Stomach (tissue), 8 donors: ENCODE measurements at regions not wholly inside any gene's neighbourhood (a gene's known extent, or its start where the extent isn't known, plus 50 kb on each side); places are given as distances from the start of the nearest gene placed in this dataset.

Source experiments
- DNase-seq, 2 donors: peaks; one replicate each; pipeline versions ENCODE4 v3.0.0 to v3.0.0-alpha.2; 2013 to 2019
- H3K27ac ChIP-seq, 5 donors: fragments of 200-600 bp in 4 of 5; sonication (generic) in 4 of 5; one replicate each; pipeline ENCODE4 v1.5.1; 2013 to 2019; ENCODE audit warnings: mild to moderate bottlenecking in 1 of 5, moderate library complexity in 1 of 5
- H3K27me3 ChIP-seq, 3 donors: fragments of 200-600 bp; sonication (generic); one replicate each; pipeline ENCODE4 v1.5.1; 2017 to 2019; ENCODE audit warnings: mixed run types in 1 of 3
- H3K36me3 ChIP-seq, 4 donors: fragments of 200-600 bp; sonication (generic); 1 replicate in 3 of 4; 2 replicates in 1 of 4; pipeline ENCODE4 v1.5.1; 2016 to 2019
- H3K4me1 ChIP-seq, 4 donors: fragments of 200-600 bp; sonication (generic); one replicate each; pipeline ENCODE4 v1.5.1; 2016 to 2019
- H3K4me3 ChIP-seq, 4 donors: fragments of 200-600 bp; sonication (generic) in 3 of 4; one replicate each; pipeline ENCODE4 v1.5.1; 2016 to 2019; ENCODE audit warnings: mild to moderate bottlenecking in 1 of 4
- H3K9me3 ChIP-seq, 4 donors: fragments of 200-600 bp; sonication (generic); one replicate each; pipeline ENCODE4 v1.5.1; 2016 to 2019
- CTCF ChIP-seq, 7 experiments: fragments of 450-650 bp in 4 of 7; fragments of 200-600 bp in 3 of 7; sonication (generic) in 3 of 7; IDR thresholded peaks; one replicate each; pipeline ENCODE4 v1.5.1; 2016 to 2019; ENCODE audit warnings: antibody characterized with exemption in 7 of 7, control low read depth in 2 of 7, mild to moderate bottlenecking in 1 of 7
- EP300 ChIP-seq: sonication (generic); formaldehyde crosslinking; IDR thresholded peaks from one replicate; pipeline ENCODE4 v1.6.1; 2017; ENCODE audit warnings: antibody characterized with exemption
- POLR2A ChIP-seq, 4 donors: fragments of 450-650 bp; IDR thresholded peaks; one replicate each; pipeline ENCODE4 v1.6.1; 2016; ENCODE audit warnings: antibody characterized with exemption in 4 of 4, control low read depth in 2 of 4, mild to moderate bottlenecking in 1 of 4, moderate library complexity in 1 of 4
- POLR2AphosphoS5 ChIP-seq, 3 donors: sonication (generic); formaldehyde crosslinking; IDR thresholded peaks; one replicate each; pipeline ENCODE4 v1.6.1; 2016; ENCODE audit warnings: antibody characterized with exemption in 3 of 3
- WGBS, 5 donors: extraction: QIAGEN DNeasy Blood & Tissue Kit in 3 of 5; methylation state at CpG; one replicate each; pipeline versions ENCODE4 v1.1.5 to v1.1.7; 2013 to 2018; 5-methylcytosine and 5-hydroxymethylcytosine counted together
- intact Hi-C: fragments of 100-400 bp; cut with DNase I; formaldehyde crosslinking; loops from one replicate; pipeline ENCODE4 v1.15.1; 2023; ENCODE audit warnings: low total_unique reads
- donor health status: healthy with polysubstance abuse.
- donor health status: Bipolar disorder and iron deficiency.
- donor health status: healthy.

- Histone ChIP-seq H3K27me3 (no peaks in the 10 kb centered on the region), H3K4me3 (no peak overlapping the region), H3K27ac (no peak overlapping the region), H3K36me3 (no peaks in the 10 kb centered on the region), H3K9me3 (no peaks in the 10 kb centered on the region), H3K4me1 (no peaks in the 10 kb centered on the region)
- TF ChIP-seq CTCF (IDR thresholded peaks at IDR 0.05) (no peak), POLR2A (IDR thresholded peaks at IDR 0.05) (no peak), EP300 (no peak), POLR2AphosphoS5 (IDR thresholded peaks at IDR 0.05) (no peak)
- 61 to 84% (median 70%) methylated on average over 1 of the region's 1 CpG for WGBS, 5 donors
- DNase-seq, result no peak
- intact Hi-C loops, result no loop called here
Measured at GRCh38 chr1:217196616-217197015, 434.3 kb downstream of the GPATCH2 start.

DNA sequence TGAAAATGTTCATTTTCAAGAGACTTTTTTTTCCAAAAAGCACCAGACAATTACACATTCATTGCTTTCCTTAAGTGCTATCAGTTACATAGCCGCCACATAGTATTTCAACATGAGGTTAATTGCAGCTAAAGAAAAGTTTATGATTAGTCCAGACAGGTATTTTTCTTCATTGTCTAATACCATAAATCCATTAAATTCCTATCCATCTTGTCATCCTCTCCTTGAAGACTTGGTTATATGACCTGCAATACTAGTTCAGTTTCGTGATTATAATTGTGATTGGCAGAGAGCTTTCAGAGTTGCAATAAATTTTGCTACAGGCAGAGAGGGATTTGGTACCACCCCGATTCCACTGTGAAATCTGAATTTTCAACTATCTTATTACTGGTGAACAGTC, 437.7 kb downstream of the GPATCH2 start:
- H3K9me3 ChIP-seq, result no peaks in the 10 kb centered on the region
- TF ChIP-seq POLR2AphosphoS5 (IDR thresholded peaks at IDR 0.05) (no peak), CTCF (IDR thresholded peaks at IDR 0.05) (no peak), POLR2A (IDR thresholded peaks at IDR 0.05) (no peak), EP300 (no peak)

GRCh38 chr1:217191441-217191840, 439.4 kb downstream of the GPATCH2 start:
- intact Hi-C loops, result no loop called here
- 66 to 82% (median 79%) methylated on average over 2 of the region's 2 CpGs for WGBS, 5 donors
- no peak for TF ChIP-seq POLR2A (IDR thresholded peaks at IDR 0.05)
- TF ChIP-seq POLR2AphosphoS5 (IDR thresholded peaks at IDR 0.05), result no peak
- TF ChIP-seq CTCF (IDR thresholded peaks at IDR 0.05), result no peak
- TF ChIP-seq EP300, result no peak
- no peaks in the 10 kb centered on the region for H3K36me3 ChIP-seq
- no peaks in the 10 kb centered on the region for H3K4me1 ChIP-seq
- H3K9me3 ChIP-seq, result peaks cover 0 to 4% (median 0%) of the 10 kb centered on the region in 4 donors
- no peaks in the 10 kb centered on the region for H3K27me3 ChIP-seq
- no peak overlapping the region for H3K27ac ChIP-seq
- no peak overlapping the region for H3K4me3 ChIP-seq
- DNase-seq, result no peak

More for the DNA sequence above, 437.7 kb downstream of the GPATCH2 start:
- no peak for DNase-seq
- no peaks in the 10 kb centered on the region for H3K4me1 ChIP-seq
- H3K36me3 ChIP-seq, result no peaks in the 10 kb centered on the region
- no peaks in the 10 kb centered on the region for H3K27me3 ChIP-seq
- WGBS, 5 donors, result 73 to 79% (median 75%) methylated on average over 3 of the region's 3 CpGs
- no peak overlapping the region for H3K4me3 ChIP-seq
- H3K27ac ChIP-seq, result no peak overlapping the region
- intact Hi-C loops, result no loop called here

GRCh38 chr1:217190359-217190758, 440.5 kb downstream of the GPATCH2 start:
- Histone ChIP-seq H3K4me1 (no peaks in the 10 kb centered on the region), H3K9me3 (peaks cover 0 to 4% (median 0%) of the 10 kb centered on the region in 4 donors), H3K36me3 (no peaks in the 10 kb centered on the region), H3K27me3 (no peaks in the 10 kb centered on the region), H3K27ac (no peak overlapping the region), H3K4me3 (no peak overlapping the region)
- no peak for DNase-seq
- intact Hi-C loops, result no loop called here
- 80 to 96% (median 93%) methylated on average over 3 of the region's 3 CpGs for WGBS, 5 donors
- no peak for TF ChIP-seq POLR2A (IDR thresholded peaks at IDR 0.05)
- no peak for TF ChIP-seq POLR2AphosphoS5 (IDR thresholded peaks at IDR 0.05)
- no peak for TF ChIP-seq CTCF (IDR thresholded peaks at IDR 0.05)
- no peak for TF ChIP-seq EP300
